ENCODE measurements at regions not wholly inside any gene's neighbourhood (a gene's known extent, or its start where the extent isn't known, plus 50 kb on each side); places are given as distances from the start of the nearest gene placed in this dataset.

GRCh38 chr16:54526916-54527315, 240.3 kb upstream of the IRX3 start:
- H3K4me3 ChIP-seq (ENCODE audit: low read depth, low read length): no peak overlapping the region
- H3K4me1 ChIP-seq: no peaks in the 10 kb centered on the region
- H3K36me3 ChIP-seq (ENCODE audit: control insufficient read depth, insufficient read depth, low read length): no peaks in the 10 kb centered on the region
- H2AFZ ChIP-seq: no peak overlapping the region
- H3K4me2 ChIP-seq (ENCODE audit: low read length): no peak overlapping the region
- no peaks in the 10 kb centered on the region for H3K9me3 ChIP-seq (ENCODE audit: control insufficient read depth, low read length)
- H3K27me3 ChIP-seq (ENCODE audit: control insufficient read depth, insufficient read depth, low read length): no peaks in the 10 kb centered on the region
- H3K79me2 ChIP-seq: no peaks in the 10 kb centered on the region
- TF ChIP-seq CTCF (IDR thresholded peaks at IDR 0.05): no peak
- no peak overlapping the region for H3K9ac ChIP-seq
- no peak overlapping the region for H3K27ac ChIP-seq

GRCh38 chr16:54526087-54526486, 239.5 kb upstream of the IRX3 start:
- H3K36me3 ChIP-seq (ENCODE audit: control insufficient read depth, insufficient read depth, low read length): no peaks in the 10 kb centered on the region
- H3K27me3 ChIP-seq (ENCODE audit: control insufficient read depth, insufficient read depth, low read length): no peaks in the 10 kb centered on the region
- H3K4me3 ChIP-seq (ENCODE audit: low read depth, low read length): no peak overlapping the region
- H3K27ac ChIP-seq: no peak overlapping the region
- H3K4me2 ChIP-seq (ENCODE audit: low read length): no peak overlapping the region
- no peaks in the 10 kb centered on the region for H3K9me3 ChIP-seq (ENCODE audit: control insufficient read depth, low read length)
- no peaks in the 10 kb centered on the region for H3K79me2 ChIP-seq
- no peak for TF ChIP-seq CTCF (IDR thresholded peaks at IDR 0.05)
- no peaks in the 10 kb centered on the region for H3K4me1 ChIP-seq
- no peak overlapping the region for H3K9ac ChIP-seq
- no peak overlapping the region for H2AFZ ChIP-seq

DNA sequence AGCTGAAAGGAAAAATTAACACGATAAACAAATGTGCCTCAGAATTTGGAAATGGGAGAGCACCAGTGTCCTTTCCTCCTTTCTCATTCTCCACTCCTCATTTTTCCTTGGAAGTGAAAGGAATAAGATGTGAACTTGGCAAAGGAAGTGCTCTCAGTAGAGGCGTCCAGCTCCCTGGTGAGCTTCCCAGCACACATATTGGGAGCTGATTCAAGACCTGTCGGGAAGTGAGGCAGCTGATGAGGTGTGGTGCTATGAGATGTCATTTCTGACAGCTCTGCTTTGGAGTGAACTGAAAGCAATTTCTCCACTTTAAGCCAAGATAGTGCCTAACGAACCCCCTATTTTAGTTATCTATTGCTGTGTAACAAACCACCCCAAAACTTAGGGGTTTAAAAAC, 238.5 kb upstream of the IRX3 start:
- H3K27ac ChIP-seq: no peak overlapping the region
- H3K79me2 ChIP-seq: no peaks in the 10 kb centered on the region
- no peak overlapping the region for H3K4me2 ChIP-seq (ENCODE audit: low read length)
- no peak overlapping the region for H3K9ac ChIP-seq
- H3K36me3 ChIP-seq (ENCODE audit: control insufficient read depth, insufficient read depth, low read length): no peaks in the 10 kb centered on the region
- H3K4me1 ChIP-seq: no peaks in the 10 kb centered on the region
- no peaks in the 10 kb centered on the region for H3K9me3 ChIP-seq (ENCODE audit: control insufficient read depth, low read length)
- H2AFZ ChIP-seq: no peak overlapping the region
- TF ChIP-seq CTCF (IDR thresholded peaks at IDR 0.05): no peak
- no peak overlapping the region for H3K4me3 ChIP-seq (ENCODE audit: low read depth, low read length)
- H3K27me3 ChIP-seq (ENCODE audit: control insufficient read depth, insufficient read depth, low read length): no peaks in the 10 kb centered on the region

DNA sequence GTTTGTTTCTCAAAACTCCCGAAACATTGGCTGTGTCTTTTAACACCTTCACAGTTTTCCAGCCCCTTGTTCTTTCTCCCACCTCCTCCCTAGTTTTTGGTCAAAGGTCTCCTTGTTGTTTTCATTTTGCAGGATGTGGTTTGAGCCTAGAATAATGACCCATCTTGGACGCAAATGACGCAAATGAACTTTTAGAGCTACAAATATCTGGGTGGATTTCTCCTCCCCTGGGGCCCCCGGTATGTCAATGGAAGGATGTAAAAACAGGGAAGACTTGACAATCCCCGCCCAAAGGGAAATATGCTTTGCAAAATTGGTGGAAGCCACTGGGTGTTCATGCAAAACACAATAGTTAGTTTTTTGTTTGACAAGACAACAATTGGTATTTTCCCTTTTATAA, 236.0 kb upstream of the IRX3 start:
- H3K79me2 ChIP-seq: no peaks in the 10 kb centered on the region
- H3K9ac ChIP-seq: no peak overlapping the region
- no peak overlapping the region for H3K4me2 ChIP-seq (ENCODE audit: low read length)
- no peaks in the 10 kb centered on the region for H3K36me3 ChIP-seq (ENCODE audit: control insufficient read depth, insufficient read depth, low read length)
- TF ChIP-seq CTCF (IDR thresholded peaks at IDR 0.05): no peak
- no peaks in the 10 kb centered on the region for H3K27me3 ChIP-seq (ENCODE audit: control insufficient read depth, insufficient read depth, low read length)
- H3K27ac ChIP-seq: no peak overlapping the region
- H3K4me1 ChIP-seq: no peaks in the 10 kb centered on the region
- H3K9me3 ChIP-seq (ENCODE audit: control insufficient read depth, low read length): no peaks in the 10 kb centered on the region
- no peak overlapping the region for H3K4me3 ChIP-seq (ENCODE audit: low read depth, low read length)
- H2AFZ ChIP-seq: no peak overlapping the region

GRCh38 chr16:54521327-54521726, 234.7 kb upstream of the IRX3 start:
- no peak for TF ChIP-seq CTCF (IDR thresholded peaks at IDR 0.05)
- no peaks in the 10 kb centered on the region for H3K27me3 ChIP-seq (ENCODE audit: control insufficient read depth, insufficient read depth, low read length)
- no peak overlapping the region for H3K27ac ChIP-seq

More at GRCh38 chr16:54521327-54521726, 234.7 kb upstream of the IRX3 start:
- Histone ChIP-seq H3K4me2 (ENCODE audit: low read length) (no peak overlapping the region), H3K9me3 (ENCODE audit: control insufficient read depth, low read length) (no peaks in the 10 kb centered on the region), H3K79me2 (no peaks in the 10 kb centered on the region), H3K36me3 (ENCODE audit: control insufficient read depth, insufficient read depth, low read length) (no peaks in the 10 kb centered on the region), H2AFZ (no peak overlapping the region), H3K9ac (no peak overlapping the region), H3K4me3 (ENCODE audit: low read depth, low read length) (no peak overlapping the region), H3K4me1 (no peaks in the 10 kb centered on the region)
